HepG2 (cell line): ENCODE measurements at regions not wholly inside any gene's neighbourhood (a gene's known extent, or its start where the extent isn't known, plus 50 kb on each side); places are given as distances from the start of the nearest gene placed in this dataset.
A peak's percentile ranks its signal among the peaks of the same experiment; 100 is the strongest.

Source experiments
- HNRNPLL ChIP-seq: fragments of 200-400 bp; formaldehyde crosslinking; IDR thresholded peaks from 2 replicates; pipeline ENCODE4 v1.6.1; 2017; ENCODE audit warnings: mild to moderate bottlenecking, low read depth, low read length; ENCODE audit not compliant: poor library complexity, severe bottlenecking
- KIAA2018 ChIP-seq: sonication (generic); formaldehyde crosslinking; IDR thresholded peaks from 2 replicates; pipeline ENCODE4 v1.5.0; 2020; ENCODE audit warnings: mild to moderate bottlenecking, missing genetic modification reagents, borderline replicate concordance
- XBP1 ChIP-seq: sonication (generic); formaldehyde crosslinking; IDR thresholded peaks from 2 replicates; pipeline ENCODE4 v1.5.0; 2020; ENCODE audit warnings: missing genetic modification reagents
- ZNF331 ChIP-seq: sonication (generic); formaldehyde crosslinking; IDR thresholded peaks from 2 replicates; pipeline ENCODE4 v1.4.0; 2020; ENCODE audit warnings: missing genetic modification reagents
- ZNF589 ChIP-seq: sonication (generic); formaldehyde crosslinking; conservative IDR thresholded peaks from 2 replicates; pipeline ENCODE4 v1.8.0; 2022; ENCODE audit warnings: mild to moderate bottlenecking, moderate library complexity, missing genetic modification reagents
- ZNF605 ChIP-seq: sonication (generic); formaldehyde crosslinking; IDR thresholded peaks from 2 replicates; pipeline ENCODE4 v1.8.0; 2022; ENCODE audit warnings: mild to moderate bottlenecking, missing genetic modification reagents
- TF ChIP-seq, protein P1 (sequence below): sonication (generic); formaldehyde crosslinking; IDR thresholded peaks from 2 replicates; pipeline ENCODE4 v1.5.0; 2020; ENCODE audit warnings: mild to moderate bottlenecking, missing genetic modification reagents
- TF ChIP-seq, protein P2 (sequence below): sonication (generic); formaldehyde crosslinking; IDR thresholded peaks from 2 replicates; pipeline ENCODE4 v1.5.0; 2020; ENCODE audit warnings: mild to moderate bottlenecking, low read depth, missing genetic modification reagents, borderline replicate concordance
- TF ChIP-seq, protein P3 (sequence below): sonication (generic); formaldehyde crosslinking; IDR thresholded peaks from 2 replicates; pipeline ENCODE4 v1.4.0; 2020; ENCODE audit warnings: missing genetic modification reagents
- TF ChIP-seq, protein P4 (sequence below): sonication (generic); formaldehyde crosslinking; IDR thresholded peaks from 2 replicates; pipeline ENCODE4 v1.5.1; 2020; ENCODE audit warnings: mild to moderate bottlenecking, missing genetic modification reagents, borderline replicate concordance

DNA sequence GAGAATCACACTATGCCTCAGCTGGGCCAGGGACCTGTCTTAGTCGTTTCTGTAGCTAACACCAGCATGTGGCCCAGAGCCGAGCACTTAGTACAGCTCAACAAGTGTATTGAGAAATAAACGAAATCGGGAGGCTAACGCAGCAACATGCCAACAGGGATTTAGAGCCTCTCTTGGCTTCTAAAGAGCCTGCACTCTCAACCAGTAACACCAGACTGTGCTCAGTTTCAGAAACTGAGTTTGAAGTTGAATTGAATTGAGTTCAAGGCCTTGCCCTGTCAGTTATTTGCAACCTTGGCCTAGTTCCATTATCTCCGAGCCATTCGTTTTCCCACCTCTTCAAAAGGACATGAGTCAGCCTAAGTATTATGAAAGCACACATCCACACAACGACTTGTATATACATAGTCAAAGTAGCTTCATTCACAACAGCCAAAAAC, 71.3 kb upstream of the LDB2 start (continued):
- TF ChIP-seq, protein P1, sequence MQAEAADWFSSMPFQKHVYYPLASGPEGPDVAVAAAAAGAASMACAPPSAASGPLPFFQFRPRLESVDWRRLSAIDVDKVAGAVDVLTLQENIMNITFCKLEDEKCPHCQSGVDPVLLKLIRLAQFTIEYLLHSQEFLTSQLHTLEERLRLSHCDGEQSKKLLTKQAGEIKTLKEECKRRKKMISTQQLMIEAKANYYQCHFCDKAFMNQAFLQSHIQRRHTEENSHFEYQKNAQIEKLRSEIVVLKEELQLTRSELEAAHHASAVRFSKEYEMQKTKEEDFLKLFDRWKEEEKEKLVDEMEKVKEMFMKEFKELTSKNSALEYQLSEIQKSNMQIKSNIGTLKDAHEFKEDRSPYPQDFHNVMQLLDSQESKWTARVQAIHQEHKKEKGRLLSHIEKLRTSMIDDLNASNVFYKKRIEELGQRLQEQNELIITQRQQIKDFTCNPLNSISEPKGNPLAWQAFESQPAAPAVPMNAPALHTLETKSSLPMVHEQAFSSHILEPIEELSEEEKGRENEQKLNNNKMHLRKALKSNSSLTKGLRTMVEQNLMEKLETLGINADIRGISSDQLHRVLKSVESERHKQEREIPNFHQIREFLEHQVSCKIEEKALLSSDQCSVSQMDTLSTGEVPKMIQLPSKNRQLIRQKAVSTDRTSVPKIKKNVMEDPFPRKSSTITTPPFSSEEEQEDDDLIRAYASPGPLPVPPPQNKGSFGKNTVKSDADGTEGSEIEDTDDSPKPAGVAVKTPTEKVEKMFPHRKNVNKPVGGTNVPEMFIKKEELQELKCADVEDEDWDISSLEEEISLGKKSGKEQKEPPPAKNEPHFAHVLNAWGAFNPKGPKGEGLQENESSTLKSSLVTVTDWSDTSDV: no peak
- TF ChIP-seq XBP1 (CRISPR knock-in tag) (no peak), ZNF589 (CRISPR knock-in tag) (no peak), HNRNPLL (no peak), KIAA2018 (CRISPR knock-in tag) (no peak), ZNF331 (no peak), ZNF605 (CRISPR knock-in tag) (no peak)
- TF ChIP-seq, protein P2, sequence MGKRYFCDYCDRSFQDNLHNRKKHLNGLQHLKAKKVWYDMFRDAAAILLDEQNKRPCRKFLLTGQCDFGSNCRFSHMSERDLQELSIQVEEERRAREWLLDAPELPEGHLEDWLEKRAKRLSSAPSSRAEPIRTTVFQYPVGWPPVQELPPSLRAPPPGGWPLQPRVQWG (CRISPR knock-in tag): no peak
- TF ChIP-seq, protein P3, sequence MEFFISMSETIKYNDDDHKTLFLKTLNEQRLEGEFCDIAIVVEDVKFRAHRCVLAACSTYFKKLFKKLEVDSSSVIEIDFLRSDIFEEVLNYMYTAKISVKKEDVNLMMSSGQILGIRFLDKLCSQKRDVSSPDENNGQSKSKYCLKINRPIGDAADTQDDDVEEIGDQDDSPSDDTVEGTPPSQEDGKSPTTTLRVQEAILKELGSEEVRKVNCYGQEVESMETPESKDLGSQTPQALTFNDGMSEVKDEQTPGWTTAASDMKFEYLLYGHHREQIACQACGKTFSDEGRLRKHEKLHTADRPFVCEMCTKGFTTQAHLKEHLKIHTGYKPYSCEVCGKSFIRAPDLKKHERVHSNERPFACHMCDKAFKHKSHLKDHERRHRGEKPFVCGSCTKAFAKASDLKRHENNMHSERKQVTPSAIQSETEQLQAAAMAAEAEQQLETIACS (CRISPR knock-in tag): no peak
- TF ChIP-seq, protein P4, sequence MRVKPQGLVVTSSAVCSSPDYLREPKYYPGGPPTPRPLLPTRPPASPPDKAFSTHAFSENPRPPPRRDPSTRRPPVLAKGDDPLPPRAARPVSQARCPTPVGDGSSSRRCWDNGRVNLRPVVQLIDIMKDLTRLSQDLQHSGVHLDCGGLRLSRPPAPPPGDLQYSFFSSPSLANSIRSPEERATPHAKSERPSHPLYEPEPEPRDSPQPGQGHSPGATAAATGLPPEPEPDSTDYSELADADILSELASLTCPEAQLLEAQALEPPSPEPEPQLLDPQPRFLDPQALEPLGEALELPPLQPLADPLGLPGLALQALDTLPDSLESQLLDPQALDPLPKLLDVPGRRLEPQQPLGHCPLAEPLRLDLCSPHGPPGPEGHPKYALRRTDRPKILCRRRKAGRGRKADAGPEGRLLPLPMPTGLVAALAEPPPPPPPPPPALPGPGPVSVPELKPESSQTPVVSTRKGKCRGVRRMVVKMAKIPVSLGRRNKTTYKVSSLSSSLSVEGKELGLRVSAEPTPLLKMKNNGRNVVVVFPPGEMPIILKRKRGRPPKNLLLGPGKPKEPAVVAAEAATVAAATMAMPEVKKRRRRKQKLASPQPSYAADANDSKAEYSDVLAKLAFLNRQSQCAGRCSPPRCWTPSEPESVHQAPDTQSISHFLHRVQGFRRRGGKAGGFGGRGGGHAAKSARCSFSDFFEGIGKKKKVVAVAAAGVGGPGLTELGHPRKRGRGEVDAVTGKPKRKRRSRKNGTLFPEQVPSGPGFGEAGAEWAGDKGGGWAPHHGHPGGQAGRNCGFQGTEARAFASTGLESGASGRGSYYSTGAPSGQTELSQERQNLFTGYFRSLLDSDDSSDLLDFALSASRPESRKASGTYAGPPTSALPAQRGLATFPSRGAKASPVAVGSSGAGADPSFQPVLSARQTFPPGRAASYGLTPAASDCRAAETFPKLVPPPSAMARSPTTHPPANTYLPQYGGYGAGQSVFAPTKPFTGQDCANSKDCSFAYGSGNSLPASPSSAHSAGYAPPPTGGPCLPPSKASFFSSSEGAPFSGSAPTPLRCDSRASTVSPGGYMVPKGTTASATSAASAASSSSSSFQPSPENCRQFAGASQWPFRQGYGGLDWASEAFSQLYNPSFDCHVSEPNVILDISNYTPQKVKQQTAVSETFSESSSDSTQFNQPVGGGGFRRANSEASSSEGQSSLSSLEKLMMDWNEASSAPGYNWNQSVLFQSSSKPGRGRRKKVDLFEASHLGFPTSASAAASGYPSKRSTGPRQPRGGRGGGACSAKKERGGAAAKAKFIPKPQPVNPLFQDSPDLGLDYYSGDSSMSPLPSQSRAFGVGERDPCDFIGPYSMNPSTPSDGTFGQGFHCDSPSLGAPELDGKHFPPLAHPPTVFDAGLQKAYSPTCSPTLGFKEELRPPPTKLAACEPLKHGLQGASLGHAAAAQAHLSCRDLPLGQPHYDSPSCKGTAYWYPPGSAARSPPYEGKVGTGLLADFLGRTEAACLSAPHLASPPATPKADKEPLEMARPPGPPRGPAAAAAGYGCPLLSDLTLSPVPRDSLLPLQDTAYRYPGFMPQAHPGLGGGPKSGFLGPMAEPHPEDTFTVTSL (CRISPR knock-in tag): peak; percentile 70; the same call in 1 of the 2 replicates
